HepG2 (cell line): ENCODE measurements at regions not wholly inside any gene's neighbourhood (a gene's known extent, or its start where the extent isn't known, plus 50 kb on each side); places are given as distances from the start of the nearest gene placed in this dataset.

ENCODE experiments used
- FOXP4 ChIP-seq: sonication (generic); formaldehyde crosslinking; IDR thresholded peaks from 2 replicates; pipeline ENCODE4 v1.4.0; 2020; ENCODE audit warnings: missing genetic modification reagents
- MLLT10 ChIP-seq: sonication (generic); formaldehyde crosslinking; IDR thresholded peaks from 2 replicates; pipeline ENCODE4 v1.4.0; 2020; ENCODE audit warnings: missing genetic modification reagents
- SMAD3 ChIP-seq: sonication (generic); formaldehyde crosslinking; IDR thresholded peaks from 2 replicates; pipeline ENCODE4 v1.4.0; 2020; ENCODE audit warnings: missing genetic modification reagents
- ZHX2 ChIP-seq, 2 experiments: sonication (generic) in 1 of 2; formaldehyde crosslinking in 1 of 2; IDR thresholded peaks; 2 replicates each; pipeline versions ENCODE4 v1.6.1 to v1.9.0; 2014 to 2022; ENCODE audit warnings: antibody characterized with exemption in 1 of 2, borderline replicate concordance in 1 of 2, inconsistent platforms in 1 of 2, low read depth in 1 of 2, missing genetic modification reagents in 1 of 2
- ZNF121 ChIP-seq: sonication (generic); formaldehyde crosslinking; IDR thresholded peaks from 2 replicates; pipeline ENCODE4 v1.5.0; 2020; ENCODE audit warnings: mild to moderate bottlenecking, missing genetic modification reagents
- TF ChIP-seq, protein P1 (sequence below): sonication (generic); formaldehyde crosslinking; IDR thresholded peaks from 2 replicates; pipeline ENCODE4 v1.4.0; 2020; ENCODE audit warnings: missing genetic modification reagents, mild to moderate bottlenecking, borderline replicate concordance

DNA sequence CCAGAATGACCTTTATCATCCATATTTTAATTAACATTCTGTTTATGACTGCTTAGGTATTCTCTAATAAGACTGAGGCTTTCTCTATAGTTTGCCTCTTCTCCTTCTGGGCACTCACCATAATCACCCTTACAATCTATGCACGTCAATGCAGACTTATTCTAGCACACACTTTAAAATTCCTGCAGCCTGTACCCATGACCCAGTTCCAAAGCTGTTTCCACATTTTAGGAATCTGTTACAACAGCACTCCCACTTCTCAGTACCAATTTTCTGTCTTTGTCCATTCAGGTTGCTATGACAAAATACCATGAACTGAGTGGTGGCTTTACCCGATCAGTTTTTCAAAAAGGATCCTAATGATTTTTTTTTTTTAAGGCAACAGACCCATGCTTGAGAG lies 103.5 kb downstream of the SOX14 start (continued):
- TF ChIP-seq ZHX2 (IDR thresholded peaks at IDR 0.05; ENCODE audit: low read depth) (no peak), ZHX2 (CRISPR knock-in tag; IDR thresholded peaks at IDR 0.05; ENCODE audit: borderline replicate concordance) (no peak), FOXP4 (no peak), MLLT10 (CRISPR knock-in tag) (no peak), ZNF121 (CRISPR knock-in tag) (no peak), SMAD3 (no peak)
- TF ChIP-seq, protein P1, sequence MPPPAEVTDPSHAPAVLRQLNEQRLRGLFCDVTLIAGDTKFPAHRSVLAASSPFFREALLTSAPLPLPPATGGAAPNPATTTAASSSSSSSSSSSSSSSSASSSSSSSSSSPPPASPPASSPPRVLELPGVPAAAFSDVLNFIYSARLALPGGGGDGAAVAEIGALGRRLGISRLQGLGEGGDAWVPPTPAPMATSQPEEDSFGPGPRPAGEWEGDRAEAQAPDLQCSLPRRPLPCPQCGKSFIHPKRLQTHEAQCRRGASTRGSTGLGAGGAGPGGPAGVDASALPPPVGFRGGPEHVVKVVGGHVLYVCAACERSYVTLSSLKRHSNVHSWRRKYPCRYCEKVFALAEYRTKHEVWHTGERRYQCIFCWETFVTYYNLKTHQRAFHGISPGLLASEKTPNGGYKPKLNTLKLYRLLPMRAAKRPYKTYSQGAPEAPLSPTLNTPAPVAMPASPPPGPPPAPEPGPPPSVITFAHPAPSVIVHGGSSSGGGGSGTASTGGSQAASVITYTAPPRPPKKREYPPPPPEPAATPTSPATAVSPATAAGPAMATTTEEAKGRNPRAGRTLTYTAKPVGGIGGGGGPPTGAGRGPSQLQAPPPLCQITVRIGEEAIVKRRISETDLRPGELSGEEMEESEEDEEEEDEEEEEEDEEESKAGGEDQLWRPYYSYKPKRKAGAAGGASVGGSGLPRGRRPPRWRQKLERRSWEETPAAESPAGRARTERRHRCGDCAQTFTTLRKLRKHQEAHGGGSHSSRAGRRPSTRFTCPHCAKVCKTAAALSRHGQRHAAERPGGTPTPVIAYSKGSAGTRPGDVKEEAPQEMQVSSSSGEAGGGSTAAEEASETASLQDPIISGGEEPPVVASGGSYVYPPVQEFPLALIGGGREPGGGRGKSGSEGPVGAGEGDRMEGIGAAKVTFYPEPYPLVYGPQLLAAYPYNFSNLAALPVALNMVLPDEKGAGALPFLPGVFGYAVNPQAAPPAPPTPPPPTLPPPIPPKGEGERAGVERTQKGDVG: no peak
- TF ChIP-seq, all 625 proteins: peak for 0
